Umbilical cord (tissue), 1 donor: ENCODE measurements at regions not wholly inside any gene's neighbourhood (a gene's known extent, or its start where the extent isn't known, plus 50 kb on each side); places are given as distances from the start of the nearest gene placed in this dataset.

Source experiments
- DNase-seq: peaks from one replicate; pipeline ENCODE4 v3.0.0-alpha.2; 2015; ENCODE audit warnings: low spot score

DNA sequence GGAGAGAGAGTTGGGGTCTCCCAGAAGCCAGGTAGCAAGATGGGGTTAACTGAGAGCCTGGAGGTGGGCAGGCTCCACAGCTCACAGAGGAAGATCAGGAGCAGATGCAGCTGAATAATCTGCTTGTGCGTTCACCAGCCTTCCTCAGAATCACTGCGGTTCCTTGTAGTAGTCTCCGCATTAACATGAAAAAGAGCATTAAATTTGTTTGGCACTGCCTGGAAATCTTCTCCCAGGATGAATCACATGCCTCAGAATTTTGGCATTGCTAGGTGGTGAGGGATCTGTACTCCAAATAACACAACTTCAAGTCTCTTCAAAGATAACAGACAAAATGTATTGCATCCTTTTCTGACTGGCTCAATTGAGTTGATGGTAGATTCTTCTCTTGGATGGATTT is 700.6 kb upstream of the ARRDC4 start:
- no peak for DNase-seq

DNA sequence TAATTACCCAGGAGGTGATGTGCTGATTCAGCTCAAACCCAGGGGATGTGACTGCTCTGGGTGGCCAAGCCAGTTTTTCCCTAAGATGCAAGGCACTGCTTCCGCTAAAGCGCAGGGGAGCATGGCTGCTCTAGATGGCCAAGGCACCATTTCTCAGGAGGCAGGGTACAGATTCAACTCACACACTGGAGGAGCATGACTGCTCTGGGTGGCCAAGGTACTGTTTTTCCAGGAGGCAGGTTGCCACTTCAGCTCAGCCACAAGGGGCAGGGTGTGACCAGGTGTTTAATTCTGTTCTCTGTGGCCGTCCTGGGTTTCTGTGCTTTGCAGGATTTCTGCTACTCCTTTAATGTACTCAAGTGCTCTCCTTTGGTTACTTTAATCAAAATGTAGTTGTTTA is 659.3 kb upstream of the ARRDC4 start:
- DNase-seq, result no peak

DNA sequence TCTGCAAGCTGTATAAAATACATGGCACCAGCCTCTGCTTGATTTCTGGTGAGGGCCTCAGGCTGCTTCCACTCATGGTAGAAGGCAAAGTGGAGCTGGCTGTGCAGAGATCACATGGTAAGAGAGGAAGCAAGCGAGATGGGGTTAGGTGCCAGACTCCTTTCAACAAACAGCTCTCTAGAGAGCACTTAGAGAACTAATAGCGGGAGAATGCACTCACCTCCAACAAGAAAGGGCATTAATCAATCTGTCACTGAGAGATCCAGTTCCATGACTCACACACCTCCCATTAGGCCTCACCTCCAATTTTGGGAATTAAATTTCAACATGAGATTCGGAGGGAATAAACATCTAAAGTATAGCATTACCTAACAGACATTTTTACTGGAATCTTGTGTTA is 644.1 kb upstream of the ARRDC4 start:
- DNase-seq, result no peak

GRCh38 chr15:97317163-97317562 is 643.3 kb upstream of the ARRDC4 start:
- peak; percentile 29 for DNase-seq

DNA sequence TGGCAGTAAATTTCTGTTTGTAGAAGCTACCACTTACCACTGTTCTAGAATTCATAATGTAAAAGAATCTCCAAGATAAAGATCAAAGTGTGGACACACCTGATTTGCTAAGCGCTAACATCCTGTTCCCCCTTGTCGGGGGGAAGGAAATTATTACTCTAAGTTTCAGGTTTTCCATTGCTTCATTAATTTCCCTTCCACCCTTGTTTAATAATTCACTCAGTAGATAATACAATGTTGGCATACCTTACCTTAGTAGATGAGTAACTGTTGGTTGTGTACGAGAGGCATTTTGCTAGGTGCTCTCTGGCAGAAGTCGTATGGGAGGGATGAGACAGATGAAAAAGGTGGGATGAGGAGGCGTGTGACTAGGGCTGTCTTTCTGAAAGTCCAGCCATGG is 641.2 kb upstream of the ARRDC4 start:
- DNase-seq, result no peak

DNA sequence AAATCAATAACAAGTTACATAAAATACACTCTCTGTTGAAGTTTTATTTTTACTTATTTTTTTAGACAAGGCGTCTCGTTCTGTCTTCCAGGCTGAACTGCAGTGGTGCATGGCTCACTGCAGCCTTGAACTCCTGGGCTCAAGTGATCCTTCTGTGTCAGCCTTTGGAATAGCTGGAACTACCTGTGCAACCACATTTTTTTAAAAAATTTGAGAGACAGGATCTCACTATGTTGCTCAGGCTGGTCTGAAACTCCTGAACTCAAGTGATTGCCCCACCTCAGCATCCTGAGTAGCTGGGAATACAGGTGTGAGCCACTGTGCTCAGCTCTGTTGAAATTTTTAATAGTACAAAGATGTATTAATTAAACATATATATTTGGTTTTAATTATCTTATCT is 614.3 kb upstream of the ARRDC4 start:
- DNase-seq, result no peak

- no peak for DNase-seq
Measured at GRCh38 chr15:97350813-97351212, 609.7 kb upstream of the ARRDC4 start.

- DNase-seq, result no peak
Measured at GRCh38 chr15:97383516-97383915, 577.0 kb upstream of the ARRDC4 start.

- no peak for DNase-seq
Measured at GRCh38 chr15:97386940-97387339, 573.6 kb upstream of the ARRDC4 start.

GRCh38 chr15:97401195-97401594 is 559.3 kb upstream of the ARRDC4 start:
- DNase-seq, result no peak

DNA sequence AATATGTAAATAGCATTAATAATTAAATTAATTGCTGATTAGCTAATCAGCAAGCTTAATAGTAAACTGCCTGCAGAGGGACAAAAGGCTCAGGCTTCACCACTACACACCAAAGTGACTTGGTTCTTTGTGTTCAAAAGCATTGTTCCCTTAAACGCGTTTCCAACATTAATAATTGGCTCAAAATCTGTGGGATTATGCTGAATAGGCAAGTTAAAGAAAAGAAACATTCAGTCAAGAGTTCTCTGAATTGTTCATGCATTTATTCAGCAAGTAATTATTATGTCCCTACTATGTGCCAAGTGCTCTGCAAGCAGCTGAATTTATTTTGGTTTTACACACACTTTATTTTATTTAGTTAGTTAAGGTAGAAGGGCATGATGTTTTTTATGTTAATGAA is 558.5 kb upstream of the ARRDC4 start:
- no peak for DNase-seq

DNA sequence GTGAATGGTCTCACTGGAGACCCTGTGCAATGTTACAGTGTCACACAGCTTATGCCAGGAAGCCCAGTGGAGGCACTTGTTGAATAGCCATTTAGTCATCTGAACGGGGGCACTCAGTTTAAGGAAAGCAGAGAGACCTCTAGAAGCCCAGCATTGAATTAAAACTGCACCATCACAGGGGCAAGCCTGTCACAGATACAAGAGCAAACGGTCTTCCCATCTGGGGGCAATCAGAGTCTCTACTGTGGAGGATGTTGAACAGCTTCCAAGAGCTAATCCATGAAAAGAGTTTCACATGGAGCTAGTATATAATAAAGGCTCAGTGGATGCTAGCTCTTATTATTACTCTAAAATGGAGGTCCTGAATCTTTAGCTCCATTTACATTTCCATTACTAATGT is 553.7 kb upstream of the ARRDC4 start:
- no peak for DNase-seq

DNA sequence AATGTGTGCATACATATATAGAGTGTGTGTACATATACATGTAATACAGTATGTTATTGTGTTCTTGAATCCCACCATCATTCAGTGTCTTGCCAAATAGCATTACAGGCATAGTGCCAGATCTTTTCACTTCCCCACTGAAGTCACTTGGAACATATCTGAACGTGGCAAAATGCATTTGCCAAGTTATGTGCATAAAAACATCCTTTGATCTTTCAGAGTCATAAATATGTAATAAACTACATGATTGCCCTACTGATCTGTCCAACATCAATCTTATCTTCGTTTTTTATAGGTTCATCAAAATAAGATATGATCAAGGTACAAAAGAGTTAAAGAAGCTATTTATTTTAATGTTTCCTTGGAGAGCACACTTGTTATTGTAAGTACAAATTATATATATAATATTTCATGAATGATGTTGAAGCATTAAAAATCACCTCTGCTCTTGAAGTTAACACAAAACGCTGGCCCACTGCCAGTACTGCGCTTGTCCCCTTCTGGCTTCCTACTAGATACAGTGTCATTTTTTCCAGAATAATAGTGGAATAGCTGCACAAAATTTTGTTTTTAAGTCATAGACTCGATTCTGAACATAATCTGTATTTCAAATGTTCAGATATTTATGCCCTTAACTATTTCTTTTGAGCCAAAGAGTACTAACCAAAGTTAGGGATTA is 549.5 kb upstream of the ARRDC4 start:
- DNase-seq, result no peak

- no peak for DNase-seq
Measured at GRCh38 chr15:97420130-97420529, 540.4 kb upstream of the ARRDC4 start.

GRCh38 chr15:97425596-97425995 is 534.9 kb upstream of the ARRDC4 start:
- no peak for DNase-seq

DNA sequence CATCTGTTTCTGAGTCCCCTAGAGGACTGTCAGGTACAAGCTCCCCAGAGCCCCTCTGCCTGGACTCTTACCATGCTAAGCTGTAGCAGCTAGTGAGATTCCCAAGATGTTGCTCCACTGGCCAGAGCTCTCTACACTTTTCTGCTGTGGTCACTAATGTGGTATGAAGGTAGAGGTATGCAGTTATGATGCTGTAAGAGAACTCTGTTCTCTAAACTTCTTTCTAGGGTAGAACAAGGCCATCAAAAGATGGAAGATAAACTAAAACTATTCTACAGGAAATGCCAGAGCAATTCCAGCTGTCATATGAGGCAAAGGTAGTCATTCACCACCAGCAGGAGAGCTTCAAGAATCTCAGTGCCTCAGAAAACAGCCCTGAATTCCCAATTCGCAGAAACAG is 517.4 kb upstream of the ARRDC4 start:
- DNase-seq, result no peak

DNA sequence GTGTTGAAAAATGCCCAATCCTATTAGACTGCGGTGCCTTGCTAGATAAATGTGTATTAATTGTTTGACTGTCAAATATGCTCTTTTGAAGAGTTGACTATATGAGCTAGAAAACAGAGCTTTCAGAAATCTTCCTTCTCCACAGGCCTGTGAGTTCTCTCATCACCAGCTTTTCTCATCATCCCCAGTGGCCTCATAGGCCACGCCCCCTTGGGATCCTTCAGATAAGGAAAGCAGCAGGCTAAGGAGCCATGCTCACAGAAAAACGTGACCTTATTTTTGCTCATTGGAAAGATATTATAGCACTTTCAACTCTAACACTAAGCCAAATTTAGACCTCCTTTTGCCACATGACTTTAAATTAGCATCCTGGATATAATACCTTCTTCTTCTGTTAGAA is 514.4 kb upstream of the ARRDC4 start:
- DNase-seq, result no peak

GRCh38 chr15:97456521-97457202 is 503.8 kb upstream of the ARRDC4 start:
- no peak for DNase-seq

GRCh38 chr15:97457203-97457847 is 503.2 kb upstream of the ARRDC4 start:
- DNase-seq, result no peak

DNA sequence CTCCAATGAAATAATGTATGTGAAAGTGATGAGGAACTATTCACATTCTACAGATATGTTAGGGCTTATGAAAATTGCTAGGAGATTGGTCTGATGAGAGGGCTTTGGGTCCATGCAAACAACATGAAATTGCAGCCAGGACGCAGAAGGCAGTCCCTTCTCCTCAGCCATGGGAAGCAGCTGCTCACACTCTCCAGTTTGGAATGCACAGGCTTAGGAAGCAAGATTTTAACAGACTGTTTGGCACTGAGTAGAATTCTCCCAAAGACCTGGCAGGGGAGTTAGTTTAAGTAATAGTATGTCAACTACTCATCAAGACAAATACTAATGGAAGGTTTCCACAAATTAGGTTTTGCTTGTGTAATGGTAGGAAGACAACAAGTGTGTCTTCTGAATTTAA is 500.7 kb upstream of the ARRDC4 start:
- DNase-seq, result peak; percentile 35

DNA sequence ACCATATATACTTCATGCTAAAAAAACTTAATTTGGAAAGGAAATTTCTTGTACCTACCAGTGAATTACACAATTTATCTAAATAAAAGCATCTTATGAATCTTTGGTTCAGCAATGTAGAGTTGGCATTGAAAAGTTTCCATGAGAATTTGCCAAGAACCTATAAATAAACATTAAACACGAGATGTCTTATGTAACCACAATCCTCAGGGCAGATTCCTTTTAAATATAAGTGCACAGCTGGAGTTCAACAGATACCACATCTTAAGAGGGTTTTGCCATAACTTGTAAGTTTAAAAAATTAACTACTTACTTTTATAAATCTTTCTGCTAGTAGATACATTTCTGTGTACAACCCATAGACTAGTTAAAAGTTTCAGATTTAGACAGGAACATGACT is 499.3 kb upstream of the ARRDC4 start:
- peak; percentile 71 for DNase-seq

- DNase-seq, result no peak
Measured at GRCh38 chr15:97463696-97464095, 496.8 kb upstream of the ARRDC4 start.

DNA sequence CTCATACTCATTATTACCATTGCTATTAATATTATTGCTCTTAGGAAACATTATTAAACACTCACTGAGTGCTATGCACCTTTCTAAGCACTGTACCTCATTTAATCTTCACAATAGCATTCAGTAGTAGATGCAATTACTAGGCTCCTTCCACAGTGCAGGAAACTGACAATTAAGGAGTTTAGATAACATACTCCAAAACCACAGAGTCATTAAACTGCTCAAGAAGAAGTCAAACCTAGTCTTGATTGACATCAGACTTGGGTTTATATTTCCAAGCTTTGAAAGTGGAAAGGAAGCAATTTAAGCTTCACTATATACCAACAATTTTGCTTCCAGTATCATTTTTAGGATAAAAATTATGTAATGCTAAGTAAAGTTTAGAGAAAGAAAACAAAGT is 490.1 kb upstream of the ARRDC4 start:
- no peak for DNase-seq
